Thoracic aorta (tissue), 2 donors: ENCODE measurements at regions not wholly inside any gene's neighbourhood (a gene's known extent, or its start where the extent isn't known, plus 50 kb on each side); places are given as distances from the start of the nearest gene placed in this dataset.
"Not testable (repeated sequence)": the region's sequence is repeated elsewhere in the genome, so short reads cannot be mapped to it uniquely, and the experiment has no call there.

Source experiments
- ATAC-seq: fragments of 150-250 bp; one replicate; pipeline ENCODE4 v1.8.0; 2017; ENCODE audit warnings: low read depth; ENCODE audit not compliant: insufficient number of reproducible peaks, low FRiP score
- DNase-seq: peaks from one replicate; pipeline ENCODE4 v3.0.0-alpha.2; 2020; ENCODE audit warnings: low spot score
- H3K27ac ChIP-seq, 2 donors: fragments of 200-600 bp; sonication (generic); 1 replicate in 1 of 2; 2 replicates in 1 of 2; pipeline ENCODE4 v1.5.1; 2016; ENCODE audit warnings: mild to moderate bottlenecking in 2 of 2, moderate library complexity in 2 of 2
- H3K27me3 ChIP-seq: fragments of 200-600 bp; sonication (generic); replicated peaks from 2 replicates; pipeline ENCODE4 v1.6.0; 2016; ENCODE audit warnings: mild to moderate bottlenecking; ENCODE audit not compliant: insufficient read depth
- H3K36me3 ChIP-seq: fragments of 200-600 bp; sonication (generic); one replicate; pipeline ENCODE4 v1.5.1; 2016
- H3K4me1 ChIP-seq, 2 donors: fragments of 200-600 bp; sonication (generic); 1 replicate in 1 of 2; 2 replicates in 1 of 2; pipeline versions ENCODE4 v1.5.1 to v1.6.0; 2016; ENCODE audit warnings: low read depth in 2 of 2, mild to moderate bottlenecking in 1 of 2; ENCODE audit not compliant: control insufficient read depth in 1 of 2
- H3K4me3 ChIP-seq: fragments of 200-600 bp; sonication (generic); 2 replicates; pipeline ENCODE4 v1.5.1; 2016; ENCODE audit warnings: mild to moderate bottlenecking
- H3K9me3 ChIP-seq: fragments of 200-600 bp; sonication (generic); 2 replicates; pipeline ENCODE4 v1.5.1; 2016
- TF ChIP-seq, protein P1 (sequence below): fragments of 200-600 bp; sonication (generic); IDR thresholded peaks from one replicate; pipeline ENCODE4 v1.5.1; 2019; ENCODE audit warnings: antibody characterized with exemption

- no peak for DNase-seq
- no peak for ATAC-seq
- TF ChIP-seq, protein P1, sequence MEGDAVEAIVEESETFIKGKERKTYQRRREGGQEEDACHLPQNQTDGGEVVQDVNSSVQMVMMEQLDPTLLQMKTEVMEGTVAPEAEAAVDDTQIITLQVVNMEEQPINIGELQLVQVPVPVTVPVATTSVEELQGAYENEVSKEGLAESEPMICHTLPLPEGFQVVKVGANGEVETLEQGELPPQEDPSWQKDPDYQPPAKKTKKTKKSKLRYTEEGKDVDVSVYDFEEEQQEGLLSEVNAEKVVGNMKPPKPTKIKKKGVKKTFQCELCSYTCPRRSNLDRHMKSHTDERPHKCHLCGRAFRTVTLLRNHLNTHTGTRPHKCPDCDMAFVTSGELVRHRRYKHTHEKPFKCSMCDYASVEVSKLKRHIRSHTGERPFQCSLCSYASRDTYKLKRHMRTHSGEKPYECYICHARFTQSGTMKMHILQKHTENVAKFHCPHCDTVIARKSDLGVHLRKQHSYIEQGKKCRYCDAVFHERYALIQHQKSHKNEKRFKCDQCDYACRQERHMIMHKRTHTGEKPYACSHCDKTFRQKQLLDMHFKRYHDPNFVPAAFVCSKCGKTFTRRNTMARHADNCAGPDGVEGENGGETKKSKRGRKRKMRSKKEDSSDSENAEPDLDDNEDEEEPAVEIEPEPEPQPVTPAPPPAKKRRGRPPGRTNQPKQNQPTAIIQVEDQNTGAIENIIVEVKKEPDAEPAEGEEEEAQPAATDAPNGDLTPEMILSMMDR, result no peak
- Histone ChIP-seq H3K27me3 (no peaks in the 10 kb centered on the region), H3K27ac (no peak overlapping the region), H3K9me3 (no peaks in the 10 kb centered on the region), H3K4me3 (no peak overlapping the region), H3K4me1 (no peaks in the 10 kb centered on the region), H3K36me3 (no peaks in the 10 kb centered on the region)
Observed at GRCh38 chr1:172843444-172843843, 184.5 kb downstream of the FASLG start.

GRCh38 chr1:172845371-172845770 lies 186.5 kb downstream of the FASLG start:
- Histone ChIP-seq H3K4me3 (no peak overlapping the region), H3K27me3 (no peaks in the 10 kb centered on the region), H3K4me1 (no peaks in the 10 kb centered on the region), H3K27ac (no peak overlapping the region), H3K36me3 (no peaks in the 10 kb centered on the region), H3K9me3 (no peaks in the 10 kb centered on the region)
- ATAC-seq (no peak), DNase-seq (no peak)
- TF ChIP-seq, protein P1, result no peak

DNA sequence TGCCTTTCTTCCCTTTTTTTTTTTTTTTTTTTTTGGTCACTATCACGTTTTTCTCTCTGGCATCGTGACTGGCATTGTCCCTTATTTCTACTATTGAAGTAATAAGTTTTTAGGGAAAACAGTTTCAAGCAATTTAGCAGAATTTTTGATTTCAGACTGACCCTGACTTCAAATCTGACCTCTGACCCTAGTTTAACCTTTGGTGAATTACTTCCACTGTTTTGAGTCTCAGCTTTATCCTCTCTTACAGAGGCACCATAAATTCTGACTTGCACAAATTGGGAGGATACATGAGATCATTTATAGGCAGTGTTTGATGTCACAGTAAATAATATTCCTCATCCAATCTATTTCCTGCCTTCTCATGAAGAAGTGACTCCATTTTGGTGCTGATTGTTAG lies 187.0 kb downstream of the FASLG start:
- no peaks in the 10 kb centered on the region for H3K36me3 ChIP-seq
- no peaks in the 10 kb centered on the region for H3K9me3 ChIP-seq
- TF ChIP-seq, protein P1, result no peak
- ATAC-seq, result no peak
- H3K4me1 ChIP-seq, result no peaks in the 10 kb centered on the region
- H3K4me3 ChIP-seq, result no peak overlapping the region
- no peak overlapping the region for H3K27ac ChIP-seq
- DNase-seq, result no peak
- no peaks in the 10 kb centered on the region for H3K27me3 ChIP-seq

DNA sequence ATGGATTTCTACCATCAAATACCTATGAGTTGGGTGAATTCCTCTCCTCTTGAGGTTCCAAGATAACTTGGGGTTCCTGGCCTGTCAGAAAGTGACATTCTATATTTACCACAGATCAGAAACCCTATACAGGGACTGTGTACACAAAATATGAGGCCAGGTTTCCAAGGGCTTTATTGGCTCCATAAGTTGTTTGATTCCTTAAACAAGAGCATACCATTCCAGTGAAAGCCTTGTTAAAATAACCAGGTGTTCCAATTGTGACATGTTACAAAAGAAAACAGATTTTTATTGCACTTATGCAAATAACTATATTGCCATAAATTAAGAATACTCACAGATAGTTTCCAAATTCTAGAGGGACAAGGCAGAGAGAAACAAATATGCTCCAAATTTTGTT lies 188.9 kb downstream of the FASLG start:
- H3K9me3 ChIP-seq, H3K36me3 ChIP-seq, ATAC-seq, DNase-seq, H3K27me3 ChIP-seq, H3K4me3 ChIP-seq, H3K27ac ChIP-seq, H3K4me1 ChIP-seq: not testable (repeated sequence)

DNA sequence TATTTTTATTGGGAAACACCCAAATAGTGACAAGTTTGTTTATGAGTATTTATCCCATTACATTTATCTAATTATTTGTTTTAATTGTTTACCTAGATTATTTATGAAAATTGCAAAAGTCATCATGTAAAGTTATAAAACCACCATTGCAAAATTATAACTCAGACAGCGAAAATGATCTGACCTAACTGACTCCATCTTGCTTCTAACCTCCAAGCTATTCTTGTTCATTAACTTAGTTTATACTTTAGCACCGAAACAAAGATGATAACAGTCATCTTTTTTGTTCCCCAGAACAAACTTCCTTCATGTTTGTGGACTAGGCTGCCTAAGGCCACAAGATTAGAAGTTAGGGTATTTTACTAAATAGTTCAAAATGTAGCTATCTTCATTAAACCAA lies 190.8 kb downstream of the FASLG start:
- ATAC-seq, result no peak
- Histone ChIP-seq H3K27ac (no peak overlapping the region), H3K36me3 (no peaks in the 10 kb centered on the region), H3K4me1 (no peaks in the 10 kb centered on the region), H3K4me3 (no peak overlapping the region), H3K9me3 (no peaks in the 10 kb centered on the region), H3K27me3 (no peaks in the 10 kb centered on the region)
- DNase-seq, result no peak
- TF ChIP-seq, protein P1, result no peak

- Histone ChIP-seq H3K9me3 (no peaks in the 10 kb centered on the region), H3K27ac (no peak overlapping the region), H3K4me1 (no peaks in the 10 kb centered on the region), H3K4me3 (no peak overlapping the region), H3K36me3 (no peaks in the 10 kb centered on the region), H3K27me3 (no peaks in the 10 kb centered on the region)
- no peak for DNase-seq
- TF ChIP-seq, protein P1, result no peak
- ATAC-seq, result no peak
Observed at GRCh38 chr1:172851077-172851476, 192.2 kb downstream of the FASLG start.
